ENCODE measurements at regions not wholly inside any gene's neighbourhood (a gene's known extent, or its start where the extent isn't known, plus 50 kb on each side); places are given as distances from the start of the nearest gene placed in this dataset.

GRCh38 chr10:4028854-4029583 lies 244.0 kb upstream of the KLF6 start (continued):
- TF ChIP-seq MGA (IDR thresholded peaks at IDR 0.05) (no peak), HDAC2 (IDR thresholded peaks at IDR 0.05) (no peak), THRAP3 (IDR thresholded peaks at IDR 0.05; ENCODE audit: borderline replicate concordance) (no peak), BMI1 (IDR thresholded peaks at IDR 0.05; ENCODE audit: low read length) (no peak), ZNF316 (IDR thresholded peaks at IDR 0.05) (peak; percentile 65), ZNF551 (CRISPR knock-in tag; IDR thresholded peaks at IDR 0.05) (no peak), ZNF583 (CRISPR knock-in tag; IDR thresholded peaks at IDR 0.05) (no peak), FOXP1 (CRISPR knock-in tag; IDR thresholded peaks at IDR 0.05) (no peak), CEBPB (tag; IDR thresholded peaks at IDR 0.05) (peak; percentile 64; the same call in 1 of the 2 replicates), SIN3A (IDR thresholded peaks at IDR 0.05; ENCODE audit: borderline replicate concordance in 2 of 2, control insufficient read depth in 1 of 2, low read depth in 2 of 2, low read length in 2 of 2) (no peak), NFRKB (IDR thresholded peaks at IDR 0.05; ENCODE audit: low read depth) (no peak), ZNF239 (CRISPR knock-in tag; IDR thresholded peaks at IDR 0.05) (no peak), SMARCB1 (IDR thresholded peaks at IDR 0.05; ENCODE audit: insufficient read length, low read depth) (no peak)
- TF ChIP-seq, protein P1, sequence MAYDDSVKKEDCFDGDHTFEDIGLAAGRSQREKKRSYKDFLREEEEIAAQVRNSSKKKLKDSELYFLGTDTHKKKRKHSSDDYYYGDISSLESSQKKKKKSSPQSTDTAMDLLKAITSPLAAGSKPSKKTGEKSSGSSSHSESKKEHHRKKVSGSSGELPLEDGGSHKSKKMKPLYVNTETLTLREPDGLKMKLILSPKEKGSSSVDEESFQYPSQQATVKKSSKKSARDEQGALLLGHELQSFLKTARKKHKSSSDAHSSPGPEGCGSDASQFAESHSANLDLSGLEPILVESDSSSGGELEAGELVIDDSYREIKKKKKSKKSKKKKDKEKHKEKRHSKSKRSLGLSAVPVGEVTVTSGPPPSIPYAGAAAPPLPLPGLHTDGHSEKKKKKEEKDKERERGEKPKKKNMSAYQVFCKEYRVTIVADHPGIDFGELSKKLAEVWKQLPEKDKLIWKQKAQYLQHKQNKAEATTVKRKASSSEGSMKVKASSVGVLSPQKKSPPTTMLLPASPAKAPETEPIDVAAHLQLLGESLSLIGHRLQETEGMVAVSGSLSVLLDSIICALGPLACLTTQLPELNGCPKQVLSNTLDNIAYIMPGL (CRISPR knock-in tag; IDR thresholded peaks at IDR 0.05) = no peak
- TF ChIP-seq, protein P2, sequence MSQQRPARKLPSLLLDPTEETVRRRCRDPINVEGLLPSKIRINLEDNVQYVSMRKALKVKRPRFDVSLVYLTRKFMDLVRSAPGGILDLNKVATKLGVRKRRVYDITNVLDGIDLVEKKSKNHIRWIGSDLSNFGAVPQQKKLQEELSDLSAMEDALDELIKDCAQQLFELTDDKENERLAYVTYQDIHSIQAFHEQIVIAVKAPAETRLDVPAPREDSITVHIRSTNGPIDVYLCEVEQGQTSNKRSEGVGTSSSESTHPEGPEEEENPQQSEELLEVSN (IDR thresholded peaks at IDR 0.05; ENCODE audit: borderline replicate concordance in 1 of 2, extremely low read depth in 1 of 2, insufficient read depth in 1 of 2, insufficient read length in 1 of 2, low read depth in 1 of 2, low read length in 1 of 2, poor library complexity in 1 of 2, severe bottlenecking in 1 of 2) = no peak

Measured in K562 (cell line).